ENCODE measurements at regions not wholly inside any gene's neighbourhood (a gene's known extent, or its start where the extent isn't known, plus 50 kb on each side); places are given as distances from the start of the nearest gene placed in this dataset.
A peak's percentile ranks its signal among the peaks of the same experiment; 100 is the strongest.

DNA sequence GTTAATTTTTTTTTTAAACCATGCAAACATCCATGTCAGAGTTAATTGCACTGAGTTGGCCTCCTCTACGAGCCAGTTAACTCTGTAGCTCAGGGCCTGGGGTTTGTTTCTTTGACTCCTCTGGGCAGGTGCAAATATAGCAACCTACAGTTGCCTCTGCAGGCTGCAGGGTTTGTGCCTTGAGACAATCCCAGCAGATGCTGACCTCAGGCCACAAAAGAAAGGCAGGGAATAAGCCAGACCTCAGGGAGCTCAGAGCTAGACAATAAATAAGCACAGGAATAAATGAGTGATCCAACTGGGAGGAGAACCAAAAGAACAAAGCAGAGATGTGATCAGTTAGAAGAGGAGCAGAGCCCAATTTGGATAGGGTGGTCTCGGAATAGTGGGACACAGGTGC lies 390.8 kb downstream of the SHANK2 start:
- DNase-seq = peak; percentile 28

DNA sequence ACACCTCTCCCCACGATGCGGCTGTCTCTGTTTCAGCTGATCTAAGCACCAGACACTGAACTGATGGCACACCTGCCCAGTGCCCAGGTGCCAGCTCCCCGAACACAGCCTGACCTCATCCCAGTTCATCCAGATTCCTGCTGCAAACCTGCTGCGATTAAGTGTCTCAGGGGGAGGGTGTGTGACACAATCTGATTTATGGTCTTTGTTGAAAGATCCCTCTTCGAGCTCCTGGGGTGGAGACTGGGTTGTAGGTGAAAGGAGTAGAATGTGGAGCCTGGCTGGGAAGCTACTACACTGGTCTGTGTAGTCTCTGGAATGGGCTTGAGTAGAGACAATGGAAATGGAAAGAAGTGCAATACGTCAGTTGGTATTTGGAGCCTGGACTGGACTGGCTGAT lies 390.3 kb downstream of the SHANK2 start:
- peak; percentile 70 for DNase-seq

DNA sequence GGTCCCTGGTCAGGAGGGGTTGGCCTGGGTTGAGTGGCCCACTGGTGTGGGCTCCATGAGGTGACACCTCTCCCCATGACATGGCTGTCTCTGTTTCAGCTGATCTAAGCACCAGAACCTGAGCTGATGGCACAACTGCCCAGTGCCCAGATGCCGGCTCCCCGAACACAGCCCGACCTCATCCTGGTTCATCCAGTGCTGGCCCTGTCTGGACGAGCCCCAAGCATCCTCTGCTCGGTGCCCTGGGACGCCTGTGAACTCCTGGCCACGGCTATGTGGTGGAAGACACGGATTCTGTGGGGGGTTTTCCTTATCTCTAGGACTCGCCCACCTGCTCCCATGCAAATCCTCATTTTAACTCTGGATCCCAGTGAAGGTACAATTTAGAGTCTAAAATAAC lies 389.2 kb downstream of the SHANK2 start:
- no peak for DNase-seq

DNA sequence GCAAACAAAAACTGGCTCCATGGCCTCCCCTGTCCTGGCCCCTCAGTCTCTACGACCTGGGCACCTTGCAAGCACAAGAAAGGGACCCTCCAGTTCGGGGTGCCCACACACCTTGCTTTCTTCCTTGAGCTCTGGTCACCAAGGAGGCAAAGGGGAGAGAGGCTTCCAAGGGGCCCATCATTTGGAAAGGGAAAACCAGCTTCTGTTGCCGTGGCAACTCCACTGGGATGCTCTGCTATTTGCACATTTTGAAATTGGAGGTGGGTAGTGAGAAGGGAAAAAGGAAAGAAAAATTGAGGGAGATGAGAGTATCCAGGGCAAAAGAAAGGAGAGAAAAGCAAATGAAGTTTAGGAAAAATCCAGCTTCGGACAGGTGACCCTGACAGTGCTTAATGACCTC lies 388.4 kb downstream of the SHANK2 start:
- no peak for DNase-seq

DNA sequence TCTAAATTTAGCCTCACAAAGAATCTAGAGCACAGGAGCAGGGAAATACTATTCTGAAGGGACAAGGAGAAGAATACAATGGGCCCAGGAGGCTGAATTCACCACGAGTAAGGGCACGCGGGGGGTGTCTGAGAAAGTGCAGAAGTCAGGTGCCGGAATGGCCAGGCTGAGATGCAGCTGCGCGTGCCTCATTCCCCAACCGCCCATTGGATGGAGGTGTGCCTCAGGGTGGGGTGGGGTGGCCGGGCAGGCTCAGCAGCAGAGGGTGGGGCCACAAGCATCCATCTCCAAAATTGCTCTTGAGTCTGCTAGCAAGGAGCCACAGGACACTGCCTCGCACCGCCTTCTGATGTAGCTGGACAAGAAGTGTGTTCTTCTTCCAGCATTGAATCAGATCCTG lies 387.0 kb downstream of the SHANK2 start:
- DNase-seq = no peak

DNA sequence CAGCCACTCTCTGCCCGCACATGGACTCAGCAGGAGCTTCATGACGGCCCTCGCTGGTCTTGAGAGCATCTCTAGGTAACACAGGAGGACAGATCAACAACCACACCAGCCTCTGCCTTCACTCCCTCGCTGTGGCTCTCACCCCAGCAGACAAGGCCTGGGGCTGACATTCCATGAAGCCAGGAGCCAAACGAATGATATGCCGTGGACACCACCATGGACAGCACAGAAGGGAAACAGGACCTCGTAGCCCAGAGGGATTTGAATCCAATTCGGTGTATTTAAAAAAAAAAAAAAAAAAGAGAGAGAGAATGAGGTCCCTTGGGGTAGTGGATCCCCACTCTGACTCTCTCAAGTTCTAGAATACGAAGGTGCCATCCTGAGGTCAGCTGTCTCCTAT lies 385.5 kb downstream of the SHANK2 start:
- no peak for DNase-seq

DNA sequence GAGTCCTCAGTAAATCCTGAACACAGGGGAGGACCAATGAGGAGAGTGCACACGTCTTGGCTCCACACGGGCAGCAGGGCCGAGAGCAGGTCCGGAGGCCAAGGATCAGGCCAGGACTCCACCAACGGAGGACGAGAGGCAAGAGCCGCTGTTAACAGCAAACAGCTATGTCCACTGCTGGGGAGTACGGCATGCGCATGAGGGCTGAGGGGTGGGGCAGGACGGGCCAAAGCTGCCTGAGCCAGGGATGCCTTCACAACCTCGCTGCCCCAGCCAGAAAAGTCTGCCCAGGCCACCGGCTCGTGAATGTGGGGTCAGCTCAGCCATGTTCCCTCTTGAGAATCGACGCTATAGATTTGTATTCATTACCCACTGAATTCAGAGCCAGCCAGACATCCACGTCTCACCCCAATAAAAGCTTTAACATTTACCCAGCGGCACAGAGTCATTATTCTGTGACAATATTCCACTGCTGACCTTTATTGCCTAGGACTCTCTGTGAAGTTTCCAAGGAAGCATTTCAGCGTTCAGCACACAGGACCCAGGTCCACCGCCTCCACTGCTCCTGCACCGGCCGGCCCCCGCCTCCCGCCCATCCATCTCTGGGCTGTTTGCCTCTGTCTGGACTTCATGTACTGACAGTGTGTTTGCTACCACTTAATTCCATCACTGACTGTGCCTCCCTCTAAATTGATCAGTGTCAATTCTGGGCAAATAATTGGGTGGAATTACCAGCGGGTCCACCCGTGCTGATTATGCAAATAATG lies 384.9 kb downstream of the SHANK2 start:
- no peak for DNase-seq

DNA sequence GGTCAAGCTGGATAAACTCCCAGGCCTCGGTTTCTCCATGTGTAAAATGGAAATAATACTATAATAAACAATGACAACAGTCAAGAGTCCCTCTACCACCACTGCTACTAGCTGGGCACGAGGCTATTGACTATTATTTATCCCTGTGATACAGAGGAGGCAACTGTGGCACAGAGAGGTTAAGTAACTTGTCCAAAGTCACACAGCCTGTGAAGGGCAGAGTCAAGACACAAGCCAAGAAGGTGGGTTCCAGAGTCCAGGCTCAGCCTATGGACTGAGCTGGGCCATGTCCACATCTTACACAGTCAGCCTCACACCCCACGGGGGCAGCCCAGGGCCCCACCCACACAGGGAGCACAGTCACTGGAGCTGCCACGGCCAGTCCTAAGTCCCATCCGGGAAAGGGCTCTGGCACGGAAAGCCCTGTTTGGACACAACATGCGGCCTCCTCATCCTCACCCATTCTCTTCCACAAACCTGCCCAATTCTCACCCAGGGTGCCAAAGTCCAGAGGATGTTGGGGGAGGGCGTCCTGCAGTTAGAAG lies 384.0 kb downstream of the SHANK2 start:
- DNase-seq = no peak

DNA sequence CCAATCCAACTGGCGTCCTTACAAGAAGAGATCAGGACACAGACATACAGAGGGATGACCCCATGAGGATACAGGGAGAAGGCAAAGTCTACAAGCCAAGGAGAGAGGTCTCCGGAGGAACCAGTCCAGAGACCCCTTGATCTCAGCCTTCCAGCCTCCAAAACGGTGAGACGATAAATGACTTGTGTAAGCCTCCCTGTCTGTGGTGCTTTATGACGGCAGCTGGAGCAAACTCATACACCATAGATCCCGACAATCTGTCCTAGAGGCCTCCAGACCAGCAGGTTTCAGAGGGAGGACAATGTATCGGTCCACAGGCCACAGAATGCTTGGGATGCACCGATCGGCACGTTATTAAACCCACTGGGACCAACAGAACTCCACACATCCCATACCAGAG lies 383.3 kb downstream of the SHANK2 start:
- no peak for DNase-seq

DNA sequence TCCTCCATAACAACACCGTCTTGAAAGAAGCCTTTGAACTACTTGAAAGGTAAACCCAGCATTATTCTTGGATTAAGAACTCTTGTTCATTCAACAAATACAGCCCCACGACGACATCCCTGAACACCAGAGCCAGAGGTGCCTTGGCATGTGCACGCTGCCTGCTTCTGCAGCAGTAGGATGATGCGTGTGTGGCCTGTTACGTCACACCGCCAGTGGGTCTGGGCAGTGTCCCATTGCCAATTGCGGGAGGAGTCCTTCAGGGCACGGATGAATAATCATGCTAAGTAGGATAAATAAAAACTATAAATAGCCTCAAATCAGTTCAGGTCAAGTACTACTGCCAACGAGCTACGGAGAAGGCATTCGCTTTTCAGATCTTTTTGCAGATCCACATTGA lies 380.5 kb downstream of the SHANK2 start:
- no peak for DNase-seq

DNA sequence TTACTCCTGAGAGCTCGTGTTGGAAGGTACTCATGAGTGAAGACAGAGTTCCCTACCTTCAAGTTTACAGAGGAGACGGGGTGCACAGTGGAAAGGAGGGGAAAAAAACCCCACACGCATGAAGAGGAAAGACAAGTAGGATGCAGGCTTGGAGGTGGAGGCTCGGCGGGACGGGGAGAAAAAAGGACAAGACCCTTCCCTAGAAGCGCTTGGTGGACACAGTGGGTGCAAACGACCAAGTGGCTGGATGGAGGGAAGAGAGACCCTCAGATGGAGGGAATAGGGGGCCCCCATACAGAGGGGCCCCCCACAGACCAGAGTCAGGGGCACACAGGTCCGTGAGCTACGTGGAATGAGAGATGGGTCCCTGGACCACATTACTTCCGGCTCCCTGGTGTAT lies 380.1 kb downstream of the SHANK2 start:
- DNase-seq = no peak

DNA sequence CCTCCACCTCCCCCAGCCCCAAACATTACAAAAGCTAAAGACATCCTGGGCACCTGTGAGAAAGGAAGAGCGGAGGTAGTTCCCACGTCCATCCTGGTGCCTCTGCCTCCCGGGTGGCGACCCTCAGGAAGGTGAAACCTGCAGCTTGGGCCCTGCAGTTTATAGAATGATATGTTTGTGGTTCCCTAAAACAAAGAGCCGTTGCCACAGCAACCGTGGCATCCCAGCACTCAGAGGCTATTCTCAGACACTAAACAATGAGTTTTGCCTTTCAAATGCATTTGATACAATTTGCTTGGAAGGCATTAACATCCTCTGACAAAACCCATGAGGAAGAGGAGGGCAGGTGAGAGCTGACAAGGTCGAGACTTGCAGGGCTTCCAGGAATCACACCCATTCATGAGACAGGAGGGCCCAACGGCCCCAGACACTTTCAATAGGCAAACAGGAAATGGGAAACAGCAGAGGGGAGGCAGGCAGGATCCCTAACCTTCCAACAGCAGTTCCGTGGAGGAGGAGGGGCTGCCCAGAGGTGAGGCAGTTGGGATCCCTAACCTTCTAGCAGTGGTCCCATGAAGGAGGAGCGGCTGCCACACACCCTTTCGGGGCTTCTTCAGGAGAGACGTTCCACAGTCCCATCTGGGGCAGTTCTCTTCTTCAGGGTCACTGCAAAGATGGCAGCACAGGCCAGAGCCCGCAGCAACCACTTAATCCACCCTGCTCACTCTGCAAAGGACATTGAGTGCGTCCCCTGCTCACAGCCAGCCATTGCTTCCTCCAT lies 379.2 kb downstream of the SHANK2 start:
- DNase-seq = no peak

DNA sequence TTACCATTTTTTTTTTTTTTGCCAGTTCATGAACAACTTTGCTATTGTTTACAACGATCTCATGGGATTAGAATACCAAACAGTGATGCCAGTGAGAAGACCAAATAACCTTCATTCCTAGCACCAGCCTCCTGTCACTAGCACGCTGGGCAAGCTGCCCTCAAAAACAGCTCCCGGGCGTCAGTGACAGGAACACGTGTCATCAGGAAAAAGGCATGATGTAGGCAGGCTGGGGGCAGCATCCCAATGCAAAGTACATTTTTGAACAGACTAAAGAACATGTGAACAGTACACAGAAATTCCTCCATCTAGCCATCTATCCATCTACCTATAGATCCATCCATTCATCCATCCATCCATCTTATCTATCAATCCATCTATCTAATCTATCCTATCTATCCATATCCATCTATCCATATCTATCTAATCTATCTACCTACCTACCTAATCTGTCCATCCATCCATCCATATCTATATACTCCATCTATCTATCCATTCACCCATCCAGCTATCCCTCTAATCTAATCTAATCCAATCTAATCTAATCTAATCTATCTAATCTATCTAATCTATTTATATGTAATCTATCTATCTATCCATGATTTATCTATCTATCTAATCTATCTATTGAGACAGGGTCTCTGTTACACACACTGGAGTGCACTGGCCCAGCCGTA lies 378.5 kb downstream of the SHANK2 start:
- no peak for DNase-seq

DNA sequence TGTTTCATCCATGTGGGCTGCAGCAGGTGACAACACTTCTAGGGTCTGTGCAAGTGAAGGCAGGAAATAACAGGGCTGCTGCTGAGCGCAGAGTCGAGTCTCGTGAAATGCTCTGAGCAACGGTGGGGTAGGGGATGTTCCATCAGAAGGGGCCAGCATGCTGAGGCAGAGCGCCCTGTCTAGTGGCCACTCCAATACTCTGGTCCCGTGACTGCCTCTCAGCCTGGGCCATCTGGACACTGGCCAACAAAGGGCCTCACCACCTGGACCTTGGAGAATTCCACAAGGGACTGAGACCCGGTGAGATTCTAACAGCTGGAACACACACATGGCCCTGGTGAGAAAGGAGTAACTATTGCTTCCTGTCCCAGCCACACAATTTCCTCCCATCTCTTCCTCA lies 375.7 kb downstream of the SHANK2 start:
- no peak for DNase-seq

DNA sequence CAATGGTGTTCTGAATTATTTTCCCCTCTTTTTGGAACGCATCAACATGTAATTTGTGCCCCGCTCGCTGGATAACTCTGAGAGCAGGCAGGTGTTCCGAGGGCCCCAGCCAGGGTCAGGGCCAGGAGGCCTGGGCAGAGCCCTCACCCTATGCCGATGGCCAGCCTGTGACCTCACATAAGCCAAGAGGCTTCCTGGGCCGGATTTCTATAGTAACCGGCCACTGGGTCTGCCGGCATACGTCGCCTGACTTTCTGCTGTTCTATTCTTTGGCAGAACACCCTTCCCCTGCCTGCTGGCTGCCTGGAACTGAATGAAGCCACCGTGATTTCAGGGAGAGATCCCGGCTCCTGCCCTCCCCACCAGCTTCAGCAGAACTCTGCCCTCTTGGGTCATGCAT lies 375.2 kb downstream of the SHANK2 start:
- DNase-seq = no peak

DNA sequence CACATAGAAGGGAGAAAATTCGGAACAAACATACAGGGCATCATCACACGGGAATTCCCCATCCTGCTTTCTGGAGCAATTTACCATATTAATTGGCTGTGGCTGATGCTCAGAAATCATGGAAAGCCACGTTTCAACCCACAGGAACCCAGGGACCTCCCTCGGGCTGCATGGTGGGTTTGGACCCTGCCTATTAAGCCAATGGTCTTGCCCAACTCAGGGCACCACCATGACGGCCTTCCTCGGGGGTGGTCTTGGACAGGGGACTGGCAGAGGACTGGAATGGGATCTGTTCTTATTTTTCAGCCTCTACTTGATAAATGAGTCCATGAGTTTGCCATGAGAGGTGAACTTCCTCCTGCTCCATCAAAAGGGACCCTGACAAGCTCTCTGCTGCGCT lies 374.0 kb downstream of the SHANK2 start:
- DNase-seq = no peak

DNA sequence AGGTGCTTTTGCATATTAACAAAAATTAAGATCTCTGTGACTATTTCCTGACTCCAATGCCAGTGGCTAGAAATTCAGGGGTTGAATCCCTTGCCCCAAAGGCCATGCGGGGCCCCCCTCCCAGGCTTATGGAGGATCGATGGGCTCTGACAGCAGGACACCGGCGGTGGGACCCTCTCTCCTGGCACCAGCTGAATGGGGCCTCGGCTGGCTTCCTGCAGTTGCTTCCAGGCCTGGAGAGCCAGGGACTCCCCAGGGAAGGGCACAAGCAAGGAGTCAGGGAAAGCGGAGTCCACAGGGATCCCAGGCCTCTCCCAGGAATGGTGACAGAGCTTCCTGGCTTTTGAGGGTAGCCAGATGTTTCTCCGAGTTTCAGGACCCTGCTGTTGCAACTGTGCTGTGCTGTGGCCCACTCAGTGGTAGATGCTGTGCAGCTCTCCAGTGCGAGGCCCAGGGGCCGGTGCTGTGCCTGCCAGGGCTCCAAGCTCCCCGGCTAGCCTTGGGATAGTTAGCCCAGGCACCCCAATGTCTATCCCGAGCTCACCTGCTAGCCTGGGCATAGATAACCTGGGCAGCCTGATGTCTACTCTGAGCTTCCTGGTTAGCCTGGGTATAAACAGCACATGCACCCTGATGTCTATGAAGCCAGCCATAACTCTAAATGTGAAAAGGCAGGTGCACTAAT lies 372.6 kb downstream of the SHANK2 start:
- DNase-seq = no peak

DNA sequence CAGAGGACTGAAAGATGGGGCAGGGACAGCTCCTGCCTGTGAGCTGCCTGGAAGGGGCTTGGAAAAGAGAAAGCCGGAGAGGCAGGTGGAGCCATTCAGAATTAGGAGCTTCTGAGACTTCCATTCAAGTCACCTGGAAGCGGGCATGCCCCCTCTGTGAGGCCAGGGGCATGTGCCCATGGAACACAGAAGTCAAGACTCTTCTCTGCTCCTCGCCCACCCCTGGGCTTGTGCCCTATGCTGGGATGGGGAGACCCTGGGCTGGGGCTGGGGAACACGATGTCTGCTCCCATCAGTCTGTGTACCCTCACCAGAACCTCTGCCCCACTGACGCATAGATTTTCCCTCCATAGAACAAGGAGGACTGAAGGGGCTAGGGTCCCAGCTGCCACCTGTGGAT lies 372.0 kb downstream of the SHANK2 start:
- no peak for DNase-seq

DNA sequence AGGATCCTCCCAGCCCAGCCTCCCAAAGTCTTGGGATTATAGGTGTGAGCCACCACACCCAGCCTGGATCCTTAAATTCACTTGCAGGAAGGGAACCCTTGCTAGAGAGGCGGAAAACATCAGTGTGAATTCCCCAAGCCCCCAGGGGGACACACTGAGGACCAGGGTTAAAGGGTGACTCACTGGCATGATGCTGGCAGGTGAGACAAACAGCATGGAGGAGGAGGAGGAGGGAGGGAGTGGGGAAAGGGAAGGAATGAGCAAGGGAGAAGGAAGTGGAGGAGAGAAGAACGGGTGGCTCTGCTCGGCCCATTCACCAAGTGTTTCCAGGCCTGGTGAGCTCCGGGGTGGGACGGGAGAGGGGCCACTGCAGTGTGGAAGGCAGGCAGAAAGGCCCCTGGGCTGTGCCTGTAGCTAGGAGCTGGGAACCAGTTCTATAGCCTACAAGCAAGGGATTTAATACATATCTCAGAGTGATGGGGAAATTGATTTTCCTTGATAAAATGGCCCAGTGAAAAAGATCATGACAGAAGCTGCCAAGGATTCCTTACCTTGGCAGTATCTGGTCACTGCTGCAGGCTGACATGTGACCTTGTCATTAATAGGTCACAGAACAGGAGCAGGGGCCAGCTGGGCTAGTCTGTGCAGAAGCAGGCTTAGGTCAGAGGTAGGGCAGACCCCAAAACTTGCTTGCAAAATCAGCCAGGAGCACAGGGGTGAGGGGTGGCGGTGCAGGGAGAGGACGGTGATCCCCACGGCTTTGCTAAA lies 370.2 kb downstream of the SHANK2 start:
- DNase-seq = no peak

DNA sequence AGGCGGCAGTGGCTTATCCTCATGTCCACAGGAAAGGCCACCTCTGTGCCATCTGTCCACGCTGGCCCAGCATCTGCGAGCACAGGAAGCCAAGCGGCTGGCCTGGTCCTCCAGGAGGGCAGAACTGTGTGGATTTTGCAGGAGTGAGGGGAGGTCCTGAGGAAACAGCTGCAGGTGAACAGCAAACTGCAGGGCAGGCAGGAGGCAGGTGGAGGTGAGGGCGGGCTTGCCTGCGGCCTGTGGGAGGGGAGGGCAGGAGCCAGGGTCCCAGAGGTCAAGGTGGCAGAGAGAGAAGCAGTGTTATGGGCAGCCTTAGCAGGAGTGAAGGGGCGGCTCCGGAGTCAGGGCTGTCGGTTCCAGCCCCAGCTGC lies 369.7 kb downstream of the SHANK2 start:
- no peak for DNase-seq

DNA sequence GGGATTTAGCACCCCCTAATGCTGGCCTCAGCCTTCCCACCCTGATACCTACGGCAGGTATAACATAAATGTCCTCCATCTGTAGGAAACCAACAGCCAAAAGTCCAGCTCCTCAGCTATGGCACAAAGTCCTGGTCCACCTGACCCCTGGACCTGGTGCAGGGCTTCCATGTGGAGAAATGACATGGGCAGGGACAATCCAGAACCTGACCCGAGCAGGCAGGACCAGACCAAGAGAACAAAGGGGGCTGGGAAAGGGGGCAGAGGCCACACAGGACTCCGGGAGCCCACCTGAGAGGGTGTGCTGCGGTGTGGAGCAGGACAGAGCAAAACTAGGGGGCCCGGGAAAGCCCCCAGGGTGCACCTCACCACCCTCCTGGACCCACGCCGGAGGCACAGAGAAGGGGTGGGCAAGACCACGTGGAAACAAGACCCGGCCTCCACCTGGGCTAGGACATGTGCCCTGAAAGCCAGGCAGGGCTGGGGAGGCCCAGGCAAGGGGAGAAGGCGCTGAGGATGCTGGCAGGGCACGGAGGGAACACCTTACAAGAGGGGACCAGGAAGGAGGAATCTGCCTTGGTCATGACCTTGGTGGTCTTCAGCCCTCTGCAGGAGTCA lies 368.9 kb downstream of the SHANK2 start:
- no peak for DNase-seq
